ENCODE measurements at regions not wholly inside any gene's neighbourhood (a gene's known extent, or its start where the extent isn't known, plus 50 kb on each side); places are given as distances from the start of the nearest gene placed in this dataset.

- no peaks in the 10 kb centered on the region for H3K9me3 ChIP-seq (ENCODE audit: control insufficient read depth, low read depth, low read length)
- no peaks in the 10 kb centered on the region for H3K27me3 ChIP-seq (ENCODE audit: control insufficient read depth, insufficient read depth, low read length)
- no CpG with 5 or more reads among the region's 4 CpGs for WGBS (ENCODE audit: insufficient coverage, low lambda C conversion rate)
- no peaks in the 10 kb centered on the region for H3K36me3 ChIP-seq (ENCODE audit: control insufficient read depth, insufficient read depth, low read length)
- no peak for DNase-seq
- no peak overlapping the region for H3K27ac ChIP-seq (ENCODE audit: low read length)
- H3K4me3 ChIP-seq (ENCODE audit: low read length): no peak overlapping the region
- peaks cover 4% of the 10 kb centered on the region for H3K4me1 ChIP-seq (ENCODE audit: control insufficient read depth, insufficient read depth, low read length)
Observed at GRCh38 chr10:111199587-111199986, 122.8 kb downstream of the ADRA2A start.

- no peaks in the 10 kb centered on the region for H3K27me3 ChIP-seq (ENCODE audit: control insufficient read depth, insufficient read depth, low read length)
- DNase-seq: peak; percentile 31 to 77
- no CpG with 5 or more reads among the region's 3 CpGs for WGBS (ENCODE audit: insufficient coverage, low lambda C conversion rate)
Observed at GRCh38 chr10:111200505-111201186, 123.8 kb downstream of the ADRA2A start.

GRCh38 chr10:111203615-111204014 lies 126.8 kb downstream of the ADRA2A start:
- H3K4me3 ChIP-seq (ENCODE audit: low read length): no peak overlapping the region
- no peaks in the 10 kb centered on the region for H3K9me3 ChIP-seq (ENCODE audit: control insufficient read depth, low read depth, low read length)
- H3K27ac ChIP-seq (ENCODE audit: low read length): no peak overlapping the region
- DNase-seq: no peak
- H3K36me3 ChIP-seq (ENCODE audit: control insufficient read depth, insufficient read depth, low read length): no peaks in the 10 kb centered on the region
- no peaks in the 10 kb centered on the region for H3K27me3 ChIP-seq (ENCODE audit: control insufficient read depth, insufficient read depth, low read length)
- H3K4me1 ChIP-seq (ENCODE audit: control insufficient read depth, insufficient read depth, low read length): peaks cover 4% of the 10 kb centered on the region
- WGBS (ENCODE audit: insufficient coverage, low lambda C conversion rate): no CpG with 5 or more reads among the region's 2 CpGs

More at GRCh38 chr10:111200505-111201186, 123.8 kb downstream of the ADRA2A start:
- Histone ChIP-seq H3K4me1 (ENCODE audit: control insufficient read depth, insufficient read depth, low read length) (peaks cover 4% of the 10 kb centered on the region), H3K27ac (ENCODE audit: low read length) (no peak overlapping the region), H3K36me3 (ENCODE audit: control insufficient read depth, insufficient read depth, low read length) (no peaks in the 10 kb centered on the region), H3K9me3 (ENCODE audit: control insufficient read depth, low read depth, low read length) (no peaks in the 10 kb centered on the region), H3K4me3 (ENCODE audit: low read length) (no peak overlapping the region)

- peaks cover 4% of the 10 kb centered on the region for H3K4me1 ChIP-seq (ENCODE audit: control insufficient read depth, insufficient read depth, low read length)
- H3K27me3 ChIP-seq (ENCODE audit: control insufficient read depth, insufficient read depth, low read length): no peaks in the 10 kb centered on the region
- DNase-seq: no peak
- no peaks in the 10 kb centered on the region for H3K36me3 ChIP-seq (ENCODE audit: control insufficient read depth, insufficient read depth, low read length)
- H3K9me3 ChIP-seq (ENCODE audit: control insufficient read depth, low read depth, low read length): no peaks in the 10 kb centered on the region
- no peak overlapping the region for H3K27ac ChIP-seq (ENCODE audit: low read length)
- WGBS (ENCODE audit: insufficient coverage, low lambda C conversion rate): no CpG with 5 or more reads among the region's 5 CpGs
- no peak overlapping the region for H3K4me3 ChIP-seq (ENCODE audit: low read length)
Observed at GRCh38 chr10:111204838-111205237, 128.0 kb downstream of the ADRA2A start.

GRCh38 chr10:111206521-111206920 lies 129.7 kb downstream of the ADRA2A start:
- Histone ChIP-seq H3K36me3 (ENCODE audit: control insufficient read depth, insufficient read depth, low read length) (no peaks in the 10 kb centered on the region), H3K9me3 (ENCODE audit: control insufficient read depth, low read depth, low read length) (no peaks in the 10 kb centered on the region), H3K27me3 (ENCODE audit: control insufficient read depth, insufficient read depth, low read length) (no peaks in the 10 kb centered on the region), H3K4me1 (ENCODE audit: control insufficient read depth, insufficient read depth, low read length) (no peaks in the 10 kb centered on the region), H3K27ac (ENCODE audit: low read length) (no peak overlapping the region), H3K4me3 (ENCODE audit: low read length) (no peak overlapping the region)
- no peak for DNase-seq

GRCh38 chr10:111207500-111207899 lies 130.7 kb downstream of the ADRA2A start:
- H3K36me3 ChIP-seq (ENCODE audit: control insufficient read depth, insufficient read depth, low read length): no peaks in the 10 kb centered on the region
- no CpG with 5 or more reads among the region's 5 CpGs for WGBS (ENCODE audit: insufficient coverage, low lambda C conversion rate)
- no peaks in the 10 kb centered on the region for H3K27me3 ChIP-seq (ENCODE audit: control insufficient read depth, insufficient read depth, low read length)
- H3K9me3 ChIP-seq (ENCODE audit: control insufficient read depth, low read depth, low read length): no peaks in the 10 kb centered on the region
- H3K27ac ChIP-seq (ENCODE audit: low read length): no peak overlapping the region
- H3K4me3 ChIP-seq (ENCODE audit: low read length): no peak overlapping the region
- H3K4me1 ChIP-seq (ENCODE audit: control insufficient read depth, insufficient read depth, low read length): no peaks in the 10 kb centered on the region
- DNase-seq: peak; percentile 40 to 63

GRCh38 chr10:111208951-111209350 lies 132.1 kb downstream of the ADRA2A start:
- Histone ChIP-seq H3K27me3 (ENCODE audit: control insufficient read depth, insufficient read depth, low read length) (no peaks in the 10 kb centered on the region), H3K9me3 (ENCODE audit: control insufficient read depth, low read depth, low read length) (no peaks in the 10 kb centered on the region), H3K27ac (ENCODE audit: low read length) (no peak overlapping the region), H3K36me3 (ENCODE audit: control insufficient read depth, insufficient read depth, low read length) (no peaks in the 10 kb centered on the region), H3K4me1 (ENCODE audit: control insufficient read depth, insufficient read depth, low read length) (no peaks in the 10 kb centered on the region), H3K4me3 (ENCODE audit: low read length) (no peak overlapping the region)
- no CpG with 5 or more reads among the region's 3 CpGs for WGBS (ENCODE audit: insufficient coverage, low lambda C conversion rate)
- DNase-seq: no peak

- Histone ChIP-seq H3K9me3 (ENCODE audit: control insufficient read depth, low read depth, low read length) (no peaks in the 10 kb centered on the region), H3K4me3 (ENCODE audit: low read length) (no peak overlapping the region), H3K36me3 (ENCODE audit: control insufficient read depth, insufficient read depth, low read length) (no peaks in the 10 kb centered on the region), H3K4me1 (ENCODE audit: control insufficient read depth, insufficient read depth, low read length) (no peaks in the 10 kb centered on the region), H3K27me3 (ENCODE audit: control insufficient read depth, insufficient read depth, low read length) (no peaks in the 10 kb centered on the region), H3K27ac (ENCODE audit: low read length) (no peak overlapping the region)
- 60% methylated on average over 1 of the region's 5 CpGs for WGBS (ENCODE audit: insufficient coverage, low lambda C conversion rate)
- no peak for DNase-seq
Observed at GRCh38 chr10:111209692-111210091, 132.9 kb downstream of the ADRA2A start.

GRCh38 chr10:111211241-111211640 lies 134.4 kb downstream of the ADRA2A start:
- WGBS (ENCODE audit: insufficient coverage, low lambda C conversion rate): no CpG with 5 or more reads among the region's 3 CpGs
- no peaks in the 10 kb centered on the region for H3K4me1 ChIP-seq (ENCODE audit: control insufficient read depth, insufficient read depth, low read length)
- H3K9me3 ChIP-seq (ENCODE audit: control insufficient read depth, low read depth, low read length): no peaks in the 10 kb centered on the region
- H3K27ac ChIP-seq (ENCODE audit: low read length): no peak overlapping the region
- no peak for DNase-seq
- H3K36me3 ChIP-seq (ENCODE audit: control insufficient read depth, insufficient read depth, low read length): no peaks in the 10 kb centered on the region
- no peaks in the 10 kb centered on the region for H3K27me3 ChIP-seq (ENCODE audit: control insufficient read depth, insufficient read depth, low read length)
- H3K4me3 ChIP-seq (ENCODE audit: low read length): no peak overlapping the region

GRCh38 chr10:111211706-111212105 lies 134.9 kb downstream of the ADRA2A start:
- no peaks in the 10 kb centered on the region for H3K27me3 ChIP-seq (ENCODE audit: control insufficient read depth, insufficient read depth, low read length)
- DNase-seq: no peak

More at GRCh38 chr10:111211706-111212105, 134.9 kb downstream of the ADRA2A start:
- no peaks in the 10 kb centered on the region for H3K36me3 ChIP-seq (ENCODE audit: control insufficient read depth, insufficient read depth, low read length)
- no peak overlapping the region for H3K4me3 ChIP-seq (ENCODE audit: low read length)
- no peak overlapping the region for H3K27ac ChIP-seq (ENCODE audit: low read length)
- H3K4me1 ChIP-seq (ENCODE audit: control insufficient read depth, insufficient read depth, low read length): no peaks in the 10 kb centered on the region
- WGBS (ENCODE audit: insufficient coverage, low lambda C conversion rate): no CpG with 5 or more reads among the region's 3 CpGs
- no peaks in the 10 kb centered on the region for H3K9me3 ChIP-seq (ENCODE audit: control insufficient read depth, low read depth, low read length)
